IMR-90 (cell line): ENCODE measurements at regions not wholly inside any gene's neighbourhood (a gene's known extent, or its start where the extent isn't known, plus 50 kb on each side); places are given as distances from the start of the nearest gene placed in this dataset.

Experiments used
- ATAC-seq: fragments of 200-7000 bp; cut with Tn5 transposase; 2 replicates; pipeline ENCODE4 v1.9.1; 2020; ENCODE audit warnings: low read depth, mild to moderate bottlenecking, moderate library complexity
- BruUV-seq: library from RNA; stranded (reverse); fragments of 400-500 nt; replicated peaks from 2 replicates; lab custom pipeline; 2021; lab: Mats Ljungman, UMichigan
- CTCF ChIA-PET: fragments of 300-600 bp; formaldehyde crosslinking; extraction: SDS; loops from one replicate; lab custom pipeline; 2021; ENCODE audit warnings: antibody characterized with exemption; lab: Yijun Ruan, JAX
- POLR2A ChIA-PET: fragments of 300-600 bp; sonication (Branson Sonifier 250); formaldehyde crosslinking; loops from one replicate; lab custom pipeline; 2022; ENCODE audit warnings: antibody characterized with exemption; ENCODE audit not compliant: unreplicated experiment; lab: Charles Lee
- DNase-seq: peaks from one replicate; pipeline ENCODE4 v3.0.0; 2013
- H2AFZ ChIP-seq: replicated peaks from 2 replicates; pipeline ENCODE3; 2013; ENCODE audit warnings: low read length, mild to moderate bottlenecking; ENCODE audit not compliant: poor library complexity
- H2AK5ac ChIP-seq: 2 replicates; pipeline ENCODE4 v1.6.1; 2013; ENCODE audit warnings: low read depth, low read length, inconsistent platforms
- H2AK9ac ChIP-seq: replicated peaks from 2 replicates; pipeline ENCODE3; 2013; ENCODE audit warnings: mild to moderate bottlenecking, low read depth, low read length, moderate library complexity; ENCODE audit not compliant: poor library complexity
- H2BK120ac ChIP-seq: 2 replicates; pipeline ENCODE4 v1.6.1; 2013; ENCODE audit warnings: low read depth, low read length, inconsistent platforms
- H2BK15ac ChIP-seq: 3 replicates; pipeline ENCODE4 v1.6.1; 2013; ENCODE audit warnings: low read depth, low read length, inconsistent platforms
- H2BK20ac ChIP-seq: 2 replicates; pipeline ENCODE4 v1.6.1; 2013; ENCODE audit warnings: low read depth, mild to moderate bottlenecking, inconsistent platforms, low read length, moderate library complexity
- H2BK5ac ChIP-seq: 2 replicates; pipeline ENCODE4 v1.6.1; 2013; ENCODE audit warnings: mild to moderate bottlenecking, low read depth, low read length, inconsistent platforms; ENCODE audit not compliant: poor library complexity, severe bottlenecking
- H3K14ac ChIP-seq: replicated peaks from 2 replicates; pipeline ENCODE4 v1.6.1; 2013; ENCODE audit warnings: low read depth, low read length, inconsistent platforms
- H3K18ac ChIP-seq: 2 replicates; pipeline ENCODE4 v1.6.1; 2013; ENCODE audit warnings: low read depth, low read length, control low read depth
- H3K23ac ChIP-seq: 2 replicates; pipeline ENCODE4 v1.6.1; 2013; ENCODE audit warnings: low read depth, low read length, inconsistent platforms
- H3K27ac ChIP-seq: 2 replicates; pipeline ENCODE4 v1.5.1; 2013; ENCODE audit warnings: mild to moderate bottlenecking, control low read depth, low read length; ENCODE audit not compliant: insufficient read depth
- H3K27me3 ChIP-seq: 2 replicates; pipeline ENCODE4 v1.6.1; 2013; ENCODE audit warnings: low read length; ENCODE audit not compliant: control insufficient read depth, insufficient read depth
- H3K36me3 ChIP-seq: 2 replicates; pipeline ENCODE4 v1.6.1; 2013; ENCODE audit warnings: low read length, mixed read lengths; ENCODE audit not compliant: control insufficient read depth, insufficient read depth
- H3K4ac ChIP-seq: 2 replicates; pipeline ENCODE4 v1.6.1; 2013; ENCODE audit warnings: low read depth, low read length, inconsistent platforms
- H3K4me1 ChIP-seq: 2 replicates; pipeline ENCODE4 v1.6.1; 2013; ENCODE audit warnings: low read length, mixed read lengths; ENCODE audit not compliant: control insufficient read depth, insufficient read depth
- H3K4me2 ChIP-seq: 2 replicates; pipeline ENCODE4 v1.6.1; 2013; ENCODE audit warnings: low read depth, mild to moderate bottlenecking, control low read depth, low read length, moderate library complexity
- H3K4me3 ChIP-seq: 2 replicates; pipeline ENCODE4 v1.5.1; 2013; ENCODE audit warnings: low read depth, mild to moderate bottlenecking, control low read depth, low read length, moderate library complexity; ENCODE audit not compliant: insufficient read depth
- H3K56ac ChIP-seq: 2 replicates; pipeline ENCODE4 v1.6.1; 2013; ENCODE audit warnings: low read length, inconsistent platforms; ENCODE audit not compliant: insufficient read depth; ENCODE audit errors: extremely low read depth
- H3K79me1 ChIP-seq, 2 experiments: 2 replicates each; pipeline ENCODE4 v1.6.1; 2013; ENCODE audit warnings: low read length in 2 of 2, inconsistent platforms in 1 of 2, low read depth in 1 of 2
- H3K9ac ChIP-seq: 2 replicates; pipeline ENCODE4 v1.6.1; 2013; ENCODE audit warnings: low read depth, low read length, control low read depth
- H3K9me1 ChIP-seq: 2 replicates; pipeline ENCODE4 v1.6.1; 2013; ENCODE audit warnings: low read length, inconsistent platforms; ENCODE audit not compliant: insufficient read depth
- H3K9me3 ChIP-seq: 2 replicates; pipeline ENCODE4 v1.6.1; 2013; ENCODE audit warnings: low read length; ENCODE audit not compliant: control insufficient read depth, insufficient read depth
- H4K20me1 ChIP-seq: 2 replicates; pipeline ENCODE4 v1.6.1; 2013; ENCODE audit warnings: low read length, inconsistent platforms; ENCODE audit not compliant: insufficient read depth
- H4K5ac ChIP-seq: 2 replicates; pipeline ENCODE4 v1.6.1; 2013; ENCODE audit warnings: mild to moderate bottlenecking, low read depth, low read length, control low read depth
- H4K8ac ChIP-seq, 2 experiments: 2 replicates each; pipeline ENCODE4 v1.6.1; 2013; ENCODE audit warnings: low read depth in 2 of 2, low read length in 2 of 2, control low read depth in 1 of 2, inconsistent platforms in 1 of 2
- H4K91ac ChIP-seq: 2 replicates; pipeline ENCODE4 v1.6.1; 2013; ENCODE audit warnings: low read depth, low read length, inconsistent platforms; ENCODE audit not compliant: insufficient read depth
- BHLHE40 ChIP-seq: fragments of 150-350 bp; IDR thresholded peaks from 2 replicates; pipeline ENCODE4 v1.6.1; 2016; ENCODE audit warnings: mild to moderate bottlenecking, low read depth, low read length
- CEBPB ChIP-seq: IDR thresholded peaks from 2 replicates; pipeline ENCODE4 v1.6.1; 2012; ENCODE audit warnings: low read depth, low read length, improper control_type of control experiment
- CHD1 ChIP-seq: IDR thresholded peaks from 2 replicates; pipeline ENCODE4 v1.6.1; 2012; ENCODE audit warnings: low read depth, low read length, improper control_type of control experiment
- ELK1 ChIP-seq: fragments of 150-350 bp; IDR thresholded peaks from 2 replicates; pipeline ENCODE4 v1.6.1; 2016; ENCODE audit warnings: low read depth, mild to moderate bottlenecking, low read length, moderate library complexity, borderline replicate concordance
- FOS ChIP-seq: fragments of 150-350 bp; IDR thresholded peaks from 2 replicates; pipeline ENCODE4 v1.6.1; 2016; ENCODE audit warnings: low read depth, low read length
- MAFK ChIP-seq: IDR thresholded peaks from 2 replicates; pipeline ENCODE4 v1.6.1; 2012; ENCODE audit warnings: low read depth, low read length, improper control_type of control experiment
- MAZ ChIP-seq: IDR thresholded peaks from 2 replicates; pipeline ENCODE4 v1.6.1; 2012; ENCODE audit warnings: low read depth, mild to moderate bottlenecking, low read length, improper control_type of control experiment, moderate library complexity, borderline replicate concordance
- MXI1 ChIP-seq: IDR thresholded peaks from 2 replicates; pipeline ENCODE4 v1.6.1; 2012; ENCODE audit warnings: low read depth, mild to moderate bottlenecking, low read length, moderate library complexity, borderline replicate concordance
- NFE2L2 ChIP-seq: fragments of 150-350 bp; IDR thresholded peaks from 2 replicates; pipeline ENCODE4 v1.6.1; 2016; ENCODE audit warnings: low read depth, mild to moderate bottlenecking, low read length
- POLR2A ChIP-seq: IDR thresholded peaks from 2 replicates; pipeline ENCODE4 v1.6.1; 2012; ENCODE audit warnings: mild to moderate bottlenecking, low read depth, low read length
- RAD21 ChIP-seq: IDR thresholded peaks from 2 replicates; pipeline ENCODE4 v1.6.1; 2012; ENCODE audit warnings: low read length, improper control_type of control experiment
- RCOR1 ChIP-seq: IDR thresholded peaks from 2 replicates; pipeline ENCODE4 v1.6.1; 2012; ENCODE audit warnings: mild to moderate bottlenecking, low read length, improper control_type of control experiment; ENCODE audit not compliant: insufficient replicate concordance
- RFX5 ChIP-seq: IDR thresholded peaks from 2 replicates; pipeline ENCODE4 v1.8.0; 2012; ENCODE audit warnings: low read depth, mild to moderate bottlenecking, low read length, moderate library complexity
- SMC3 ChIP-seq: fragments of 150-350 bp; IDR thresholded peaks from 2 replicates; pipeline ENCODE4 v1.6.1; 2016; ENCODE audit warnings: low read depth, mild to moderate bottlenecking, antibody characterized with exemption, low read length, moderate library complexity
- dilution Hi-C: fragments of 300-500 bp; cut with HindIII; formaldehyde crosslinking; loops from one replicate; pipeline ENCODE4 v1.14.3; 2018; ENCODE audit warnings: low sequenced_read_pairs; ENCODE audit not compliant: unreplicated experiment
- in situ Hi-C: fragments of 300-500 bp; cut with MboI; formaldehyde crosslinking; loops from 3 replicates; pipeline ENCODE4 v1.14.3; 2019; ENCODE audit warnings: low sequenced_read_pairs, inconsistent platforms, mixed read lengths
- intact Hi-C: fragments of 100-400 bp; cut with micrococcal nuclease; formaldehyde crosslinking; loops from 2 replicates; pipeline ENCODE4 v1.10.0; 2022
- TF ChIP-seq, protein P1 (sequence below): fragments of 150-350 bp; IDR thresholded peaks from 2 replicates; pipeline ENCODE4 v1.6.1; 2017; ENCODE audit warnings: mild to moderate bottlenecking, antibody characterized with exemption, low read length, low read depth
- TF ChIP-seq, protein P2 (sequence below): conservative IDR thresholded peaks from 2 replicates; pipeline ENCODE4 v1.5.1; 2012; ENCODE audit warnings: mild to moderate bottlenecking, low read depth, low read length, improper control_type of control experiment

DNA sequence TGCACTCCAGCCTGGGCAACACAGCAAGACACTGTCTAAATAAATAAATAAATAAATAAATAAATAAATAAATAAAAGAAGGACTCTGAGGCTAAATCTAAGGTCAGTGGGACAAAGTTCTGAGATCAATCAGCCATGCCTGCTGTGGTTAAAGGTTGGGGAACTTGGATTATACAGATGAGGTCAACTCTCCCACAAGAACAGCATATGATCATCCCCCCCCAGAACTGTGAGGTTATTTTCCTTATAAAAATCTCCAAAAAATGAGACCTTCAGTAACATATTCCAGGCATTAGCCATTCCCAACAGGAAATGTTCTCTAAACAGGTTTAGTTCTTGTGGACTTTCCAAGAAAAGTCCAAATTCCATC lies 90.3 kb downstream of the C16orf95 start:
- no peaks in the 10 kb centered on the region for H4K20me1 ChIP-seq
- H3K79me1 ChIP-seq, result no peaks in the 10 kb centered on the region
- ChIA-PET POLR2A (no interaction called here), CTCF (interaction anchor here (1.4 kb wide), 1 partner anchor 15 kb away, joined by 3 read pairs; no protein-coding TSS in a partner anchor)
- peak overlapping the region; percentile 28; the same call in 1 of the 2 replicates for H3K18ac ChIP-seq
- peaks cover under 1% of the 10 kb centered on the region for H3K9me3 ChIP-seq
- in situ Hi-C loops, result no loop called here
- no peak overlapping the region for H3K4me3 ChIP-seq
- H3K36me3 ChIP-seq, result no peaks in the 10 kb centered on the region
- peak overlapping the region; percentile 85 for H2AFZ ChIP-seq
- no peak overlapping the region; a peak in 1 of 4 replicates for H4K8ac ChIP-seq
- peak overlapping the region; percentile 37 for H2BK5ac ChIP-seq
- peak overlapping the region; percentile 30; the same call in 1 of the 2 replicates for H3K4me2 ChIP-seq
- no peak overlapping the region for H3K9ac ChIP-seq
- H2AK5ac ChIP-seq, result no peak overlapping the region
- peak overlapping the region; percentile 47; the same call in 1 of the 2 replicates for H3K27ac ChIP-seq
- peak overlapping the region; percentile 68; the same call in 1 of the 2 replicates for H2BK20ac ChIP-seq
- peak; percentile 67; the same call in 1 of the 2 replicates for ATAC-seq
- BruUV-seq, result no TSS peak
- no peak for DNase-seq
- no peak overlapping the region for H2BK120ac ChIP-seq
- H3K4ac ChIP-seq, result 0 out of 2 replicates have a peak overlapping the region, but pooled peaks have one; percentile 58
- H3K27me3 ChIP-seq, result no peaks in the 10 kb centered on the region
- H4K91ac ChIP-seq, result no peak overlapping the region
- no peak overlapping the region for H3K56ac ChIP-seq
- TF ChIP-seq ELK1, result no peak
- TF ChIP-seq, protein P1, sequence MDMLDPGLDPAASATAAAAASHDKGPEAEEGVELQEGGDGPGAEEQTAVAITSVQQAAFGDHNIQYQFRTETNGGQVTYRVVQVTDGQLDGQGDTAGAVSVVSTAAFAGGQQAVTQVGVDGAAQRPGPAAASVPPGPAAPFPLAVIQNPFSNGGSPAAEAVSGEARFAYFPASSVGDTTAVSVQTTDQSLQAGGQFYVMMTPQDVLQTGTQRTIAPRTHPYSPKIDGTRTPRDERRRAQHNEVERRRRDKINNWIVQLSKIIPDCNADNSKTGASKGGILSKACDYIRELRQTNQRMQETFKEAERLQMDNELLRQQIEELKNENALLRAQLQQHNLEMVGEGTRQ, result no peak
- no peak for TF ChIP-seq MAZ
- TF ChIP-seq NFE2L2, result no peak
- no peak for TF ChIP-seq CHD1
- TF ChIP-seq RAD21, result no peak
- TF ChIP-seq SMC3, result no peak
- TF ChIP-seq MXI1, result no peak
- TF ChIP-seq CEBPB, result no peak
- no peak for TF ChIP-seq MAFK
- TF ChIP-seq BHLHE40, result no peak
- no peak for TF ChIP-seq FOS
- TF ChIP-seq, protein P2, sequence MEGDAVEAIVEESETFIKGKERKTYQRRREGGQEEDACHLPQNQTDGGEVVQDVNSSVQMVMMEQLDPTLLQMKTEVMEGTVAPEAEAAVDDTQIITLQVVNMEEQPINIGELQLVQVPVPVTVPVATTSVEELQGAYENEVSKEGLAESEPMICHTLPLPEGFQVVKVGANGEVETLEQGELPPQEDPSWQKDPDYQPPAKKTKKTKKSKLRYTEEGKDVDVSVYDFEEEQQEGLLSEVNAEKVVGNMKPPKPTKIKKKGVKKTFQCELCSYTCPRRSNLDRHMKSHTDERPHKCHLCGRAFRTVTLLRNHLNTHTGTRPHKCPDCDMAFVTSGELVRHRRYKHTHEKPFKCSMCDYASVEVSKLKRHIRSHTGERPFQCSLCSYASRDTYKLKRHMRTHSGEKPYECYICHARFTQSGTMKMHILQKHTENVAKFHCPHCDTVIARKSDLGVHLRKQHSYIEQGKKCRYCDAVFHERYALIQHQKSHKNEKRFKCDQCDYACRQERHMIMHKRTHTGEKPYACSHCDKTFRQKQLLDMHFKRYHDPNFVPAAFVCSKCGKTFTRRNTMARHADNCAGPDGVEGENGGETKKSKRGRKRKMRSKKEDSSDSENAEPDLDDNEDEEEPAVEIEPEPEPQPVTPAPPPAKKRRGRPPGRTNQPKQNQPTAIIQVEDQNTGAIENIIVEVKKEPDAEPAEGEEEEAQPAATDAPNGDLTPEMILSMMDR, result no peak
- no peak for TF ChIP-seq POLR2A
- no peak for TF ChIP-seq RCOR1
- TF ChIP-seq RFX5, result no peak
- no peak overlapping the region for H2BK15ac ChIP-seq
- H3K23ac ChIP-seq, result no peak overlapping the region
- intact Hi-C loops, result no loop called here
- dilution Hi-C loops, result no loop called here
- no peak overlapping the region for H2AK9ac ChIP-seq
- peaks cover 13% of the 10 kb centered on the region; the same call in 1 of the 2 replicates for H3K9me1 ChIP-seq
- H3K4me1 ChIP-seq, result peaks cover 5% of the 10 kb centered on the region
- no peak overlapping the region for H4K5ac ChIP-seq
- no peak overlapping the region for H3K14ac ChIP-seq
